HG02981 (cell line): ENCODE measurements at regions not wholly inside any gene's neighbourhood (a gene's known extent, or its start where the extent isn't known, plus 50 kb on each side); places are given as distances from the start of the nearest gene placed in this dataset.
"Not testable (repeated sequence)": the region's sequence is repeated elsewhere in the genome, so short reads cannot be mapped to it uniquely, and the experiment has no call there.

Experiments
- ATAC-seq: cut with Tn5 transposase; IDR thresholded peaks from one replicate; pipeline ENCODE4 v1.9.1; 2021; ENCODE audit warnings: mild to moderate bottlenecking, moderate library complexity; ENCODE audit not compliant: unreplicated experiment

- ATAC-seq, result no peak
These were observed 124.6 kb downstream of the NXPE2 start for GRCh38 chr11:114802878-114803277.

- not testable (repeated sequence) for ATAC-seq
These were observed 127.1 kb downstream of the NXPE2 start for GRCh38 chr11:114805431-114805830.

- no peak for ATAC-seq
These were observed 133.6 kb downstream of the NXPE2 start for GRCh38 chr11:114811971-114812370.

- no peak for ATAC-seq
These were observed 134.4 kb downstream of the NXPE2 start for GRCh38 chr11:114812733-114813132.

GRCh38 chr11:114813189-114813718 lies 134.9 kb downstream of the NXPE2 start:
- ATAC-seq, result no peak

- no peak for ATAC-seq
These were observed 136.8 kb downstream of the NXPE2 start for GRCh38 chr11:114815176-114815575.

GRCh38 chr11:114815761-114816160 lies 137.4 kb downstream of the NXPE2 start:
- no peak for ATAC-seq

GRCh38 chr11:114816791-114817190 lies 138.5 kb downstream of the NXPE2 start:
- ATAC-seq, result no peak

- no peak for ATAC-seq
These were observed 140.1 kb downstream of the NXPE2 start for GRCh38 chr11:114818382-114818781.

- no peak for ATAC-seq
These were observed 140.7 kb downstream of the NXPE2 start for GRCh38 chr11:114819028-114819427.

GRCh38 chr11:114820621-114821020 lies 142.3 kb downstream of the NXPE2 start:
- ATAC-seq, result no peak

GRCh38 chr11:114821621-114822412 lies 143.5 kb downstream of the NXPE2 start:
- ATAC-seq, result no peak

GRCh38 chr11:114826910-114827442 lies 148.6 kb downstream of the NXPE2 start:
- no peak for ATAC-seq

- no peak for ATAC-seq
These were observed 149.4 kb downstream of the NXPE2 start for GRCh38 chr11:114827736-114828135.

- no peak for ATAC-seq
These were observed 154.3 kb downstream of the NXPE2 start for GRCh38 chr11:114832532-114833125.

- ATAC-seq, result no peak
These were observed 157.8 kb downstream of the NXPE2 start for GRCh38 chr11:114836161-114836560.

- no peak for ATAC-seq
These were observed 166.6 kb downstream of the NXPE2 start for GRCh38 chr11:114844896-114845295.

- no peak for ATAC-seq
These were observed 167.6 kb downstream of the NXPE2 start for GRCh38 chr11:114845766-114846415.

GRCh38 chr11:114846416-114846791 lies 168.1 kb downstream of the NXPE2 start:
- ATAC-seq, result no peak

GRCh38 chr11:114847306-114847975 lies 169.1 kb downstream of the NXPE2 start:
- no peak for ATAC-seq

GRCh38 chr11:114848027-114848426 lies 169.7 kb downstream of the NXPE2 start:
- no peak for ATAC-seq
